Activated effector memory CD4-positive, alpha-beta T cell treated with anti-CD3 and anti-CD28 coated beads, Interleukin-2, amount 50 U/mL, for 16 hours (primary cell): ENCODE measurements at regions not wholly inside any gene's neighbourhood (a gene's known extent, or its start where the extent isn't known, plus 50 kb on each side); places are given as distances from the start of the nearest gene placed in this dataset.

Source experiments
- DNase-seq: peaks from one replicate; pipeline ENCODE4 v3.0.0-alpha.2; 2020

DNA sequence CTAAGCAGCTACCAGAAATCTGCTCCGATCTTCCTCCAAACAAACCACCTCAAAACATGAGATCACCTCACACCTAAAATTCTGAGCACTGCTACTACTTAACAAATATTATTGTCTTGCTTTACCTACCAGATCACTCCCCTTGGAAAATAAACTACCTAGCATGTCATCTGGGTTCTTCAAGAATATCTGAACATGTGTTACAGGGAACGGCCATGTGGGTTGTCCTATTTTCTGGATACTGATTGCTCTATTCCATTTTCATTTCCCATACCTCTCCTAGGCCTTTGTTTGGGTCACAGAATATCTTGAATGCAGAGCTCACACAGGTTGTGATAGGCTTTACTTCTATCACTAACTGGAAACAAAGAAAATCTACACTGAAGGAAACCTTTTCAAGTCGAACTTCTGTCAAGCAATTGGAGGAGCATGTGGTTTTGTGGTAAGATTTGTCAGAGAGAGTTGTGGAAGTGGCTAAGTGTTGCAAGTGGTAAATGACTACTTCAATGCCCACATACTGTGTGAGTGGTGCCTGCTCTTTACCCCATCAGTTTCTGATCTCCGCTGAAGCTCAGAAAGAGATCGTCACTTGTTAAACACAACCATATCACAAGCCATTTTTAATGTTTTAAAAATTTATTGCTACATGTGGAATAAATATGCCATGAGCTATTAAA is 739.1 kb upstream of the ZEB2 start:
- DNase-seq = no peak

DNA sequence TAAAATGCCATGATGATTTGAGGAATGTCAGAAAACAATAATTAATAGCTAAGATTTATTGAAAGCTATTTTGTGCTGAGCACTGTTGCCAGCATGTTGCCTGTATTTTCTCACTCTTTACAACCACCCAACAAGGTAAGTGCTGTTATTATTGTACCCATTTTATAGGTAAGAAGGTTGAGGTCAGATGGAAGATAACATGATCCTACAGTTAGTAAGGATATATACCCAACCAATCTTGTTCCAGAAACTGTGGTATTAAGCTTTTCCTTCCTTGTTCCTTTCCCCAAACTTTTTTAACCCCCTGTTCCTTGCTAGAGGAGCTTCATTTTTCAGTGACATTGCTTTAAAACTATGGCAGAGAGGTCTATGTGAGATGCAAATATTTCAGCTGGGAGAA is 738.0 kb upstream of the ZEB2 start:
- no peak for DNase-seq

DNA sequence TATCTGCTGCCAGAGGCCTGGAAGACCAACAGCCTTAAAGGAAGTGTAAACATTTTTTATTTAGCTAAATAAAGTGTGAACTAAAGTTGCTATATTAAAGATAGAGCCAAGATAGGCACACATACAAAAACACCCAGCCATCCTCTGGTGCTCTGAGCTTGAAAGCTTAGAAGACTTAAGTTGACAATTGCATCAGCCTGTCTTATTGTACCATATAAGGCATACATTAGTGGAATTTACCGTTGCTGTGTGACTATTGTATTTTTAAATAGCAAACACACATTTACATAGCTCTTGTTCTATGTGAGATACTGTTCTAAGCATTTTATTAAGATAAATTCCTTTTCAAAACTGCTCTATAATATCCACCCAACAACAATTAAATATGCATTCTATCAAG is 736.6 kb upstream of the ZEB2 start:
- no peak for DNase-seq

DNA sequence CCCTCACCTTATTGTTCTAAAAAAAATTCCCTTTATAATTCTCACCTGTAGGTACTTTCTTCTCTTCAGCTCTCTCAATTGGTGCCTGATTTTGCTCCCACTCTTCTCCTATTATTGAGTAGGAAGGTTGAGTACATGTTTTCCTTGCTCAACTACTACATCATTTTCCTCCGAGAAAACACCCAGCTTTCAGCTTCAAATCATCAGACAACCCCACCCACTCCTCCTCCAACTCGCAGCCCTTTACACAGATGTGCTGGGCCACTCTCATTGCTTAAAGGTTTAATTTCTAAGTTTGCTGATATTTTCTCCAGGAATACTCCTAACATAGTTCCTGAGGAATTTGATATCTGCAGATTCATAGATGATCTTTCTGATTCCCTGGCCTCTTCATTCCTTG is 734.4 kb upstream of the ZEB2 start:
- no peak for DNase-seq

DNA sequence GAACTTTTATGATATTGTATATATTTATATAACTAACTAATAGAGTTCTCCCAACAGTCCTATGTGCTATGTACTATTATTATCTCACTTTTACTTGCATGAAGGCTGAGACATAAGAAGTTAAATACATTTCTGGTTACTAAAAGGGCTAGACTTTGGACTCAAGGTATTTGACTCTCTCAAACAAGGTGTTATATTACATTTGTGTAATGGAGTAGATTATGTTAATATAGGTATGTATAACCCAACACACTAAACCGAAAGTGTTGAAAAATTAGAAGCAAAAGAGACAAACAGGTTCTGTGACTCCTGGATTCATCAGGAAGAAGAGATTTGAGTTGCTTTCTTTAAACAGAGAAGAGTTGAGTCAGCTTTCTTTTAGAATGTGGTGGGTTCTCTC is 733.6 kb upstream of the ZEB2 start:
- DNase-seq = no peak

DNA sequence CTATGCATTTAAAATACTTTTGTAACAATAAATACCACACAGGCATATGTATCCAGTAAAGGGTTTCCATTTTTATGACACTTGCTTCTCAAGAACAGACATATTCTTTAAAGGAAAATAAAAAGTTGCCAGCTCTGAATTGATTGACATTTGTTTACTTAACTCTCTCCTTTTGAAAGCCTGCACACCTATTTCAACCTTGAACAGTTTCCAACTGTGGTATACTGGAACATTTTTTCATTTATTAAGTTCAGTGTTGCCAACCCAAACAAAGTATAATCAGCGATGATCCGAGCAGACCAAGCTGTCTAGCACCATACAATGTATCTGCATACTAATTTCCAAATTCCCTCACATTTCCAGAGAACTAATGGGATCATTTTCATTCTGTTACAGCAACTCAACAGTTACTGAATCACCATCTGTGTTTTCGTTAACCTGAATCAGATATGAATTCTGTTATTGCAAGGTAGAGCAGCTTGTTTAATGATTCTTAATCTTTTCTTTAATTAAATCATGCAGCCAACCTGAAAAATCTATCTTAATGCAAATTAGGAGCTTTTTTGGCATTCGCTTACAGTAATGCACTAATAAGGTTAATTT is 725.5 kb upstream of the ZEB2 start:
- DNase-seq = no peak

DNA sequence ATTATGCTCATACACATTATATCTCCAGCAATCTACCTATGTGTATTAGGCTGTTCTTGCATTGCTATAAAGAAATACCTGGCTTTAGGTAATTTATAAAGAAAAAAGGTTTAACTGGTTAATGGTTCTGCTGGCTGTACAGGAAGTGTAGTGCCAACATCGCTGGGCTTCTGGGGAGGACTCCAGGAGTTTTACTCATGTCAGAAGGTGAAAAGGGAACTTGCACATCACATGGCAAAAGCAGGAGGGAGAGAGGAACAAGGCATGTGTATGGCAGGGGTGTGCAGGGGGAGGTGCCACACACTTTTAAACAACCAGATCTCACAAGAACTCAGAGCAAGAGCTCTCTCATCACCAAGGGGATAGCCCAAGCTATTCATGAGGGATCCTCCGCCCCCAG is 715.4 kb upstream of the ZEB2 start:
- no peak for DNase-seq

DNA sequence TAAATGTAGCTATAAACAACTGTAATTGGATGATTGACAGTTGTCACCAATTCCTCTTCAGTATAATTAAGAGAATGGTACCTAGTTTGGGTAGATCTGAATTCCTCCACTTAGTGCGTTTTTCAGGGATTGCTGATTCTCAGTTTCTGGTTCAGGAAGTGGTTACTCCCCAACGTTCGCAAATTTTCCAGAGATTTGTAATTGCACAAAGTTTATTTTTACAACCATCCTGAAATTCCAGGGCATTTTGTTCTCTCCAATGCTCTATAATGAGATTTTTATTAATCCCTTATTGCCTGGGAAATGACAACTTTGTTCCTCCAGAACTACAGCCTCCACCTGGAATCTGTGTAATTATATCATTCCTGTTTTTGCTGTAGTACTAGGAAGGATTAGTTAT is 710.6 kb upstream of the ZEB2 start:
- no peak for DNase-seq

DNA sequence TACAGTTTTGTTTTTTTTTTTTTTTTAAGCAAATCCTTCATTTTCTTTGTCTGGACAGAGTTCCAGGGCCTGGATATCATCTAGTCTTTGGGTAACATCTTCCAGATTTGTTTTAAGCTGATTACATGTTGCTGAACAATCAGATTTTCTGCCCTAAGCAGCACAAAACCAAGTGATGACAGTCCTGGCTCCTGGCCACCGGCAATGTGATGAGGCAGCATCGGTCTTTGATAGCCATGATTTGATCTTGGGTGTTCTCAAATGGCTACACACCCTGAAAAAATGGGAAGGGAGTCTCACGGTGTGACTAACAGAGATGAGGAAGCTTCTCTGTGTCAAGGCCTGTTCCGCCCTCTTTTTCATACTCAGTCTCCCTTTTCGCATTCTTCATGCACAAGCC is 708.6 kb upstream of the ZEB2 start:
- DNase-seq = no peak

DNA sequence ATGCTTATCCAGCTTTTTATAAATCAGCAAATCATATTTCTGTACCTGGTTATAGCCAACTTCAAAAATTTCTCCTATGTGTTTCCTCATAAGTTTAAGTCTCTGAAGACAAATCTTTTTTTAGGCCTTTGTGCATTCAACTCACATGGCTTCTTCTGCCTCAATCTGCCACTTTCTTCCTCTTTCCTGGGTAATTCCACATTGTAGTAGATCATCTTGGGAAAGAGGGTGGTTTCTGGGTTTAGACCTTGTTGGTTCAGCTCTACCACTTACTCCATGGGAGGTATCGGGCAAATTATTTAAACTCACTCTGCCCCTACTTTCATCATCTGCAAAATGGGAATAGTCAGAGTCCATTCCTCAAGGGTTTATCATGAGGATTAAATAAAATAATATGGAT is 707.0 kb upstream of the ZEB2 start:
- DNase-seq = no peak

DNA sequence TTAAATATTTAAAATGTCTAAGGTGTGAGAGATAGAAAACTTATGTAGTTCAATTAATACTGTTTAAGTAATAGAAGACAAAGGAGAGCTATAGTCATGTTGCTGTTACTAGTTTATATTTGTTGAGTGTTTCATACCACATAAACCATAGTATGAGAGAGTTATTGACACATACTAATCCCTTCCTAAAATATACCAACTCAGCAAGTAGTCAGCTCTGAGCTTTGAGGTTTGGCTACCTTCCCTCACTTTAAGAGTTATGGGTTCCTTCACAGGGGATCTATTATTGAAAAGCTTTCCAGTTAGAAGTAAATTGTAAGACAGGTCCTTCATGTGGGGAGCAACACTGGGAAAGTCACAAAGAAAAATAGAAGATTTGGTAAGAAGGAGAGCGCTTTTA is 701.6 kb upstream of the ZEB2 start:
- DNase-seq = no peak

DNA sequence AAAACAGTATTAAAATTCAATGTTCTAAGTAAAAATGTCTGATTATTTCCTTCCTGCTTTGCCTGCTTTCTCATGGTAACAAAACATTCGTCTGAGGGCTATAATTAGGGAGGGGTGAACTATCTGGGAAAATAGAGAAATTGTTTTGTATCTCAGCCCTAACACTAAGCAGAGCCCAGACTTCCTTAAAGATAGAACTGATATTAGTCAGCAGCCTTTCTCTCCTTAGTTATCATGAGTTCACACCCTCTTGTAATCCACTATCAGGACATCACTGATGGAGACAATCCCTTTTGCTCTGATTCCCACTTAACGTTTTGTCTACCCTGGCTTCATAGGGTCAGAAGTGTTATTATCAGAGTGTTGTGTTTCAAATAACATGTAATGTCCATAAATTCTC is 701.1 kb upstream of the ZEB2 start:
- no peak for DNase-seq

DNA sequence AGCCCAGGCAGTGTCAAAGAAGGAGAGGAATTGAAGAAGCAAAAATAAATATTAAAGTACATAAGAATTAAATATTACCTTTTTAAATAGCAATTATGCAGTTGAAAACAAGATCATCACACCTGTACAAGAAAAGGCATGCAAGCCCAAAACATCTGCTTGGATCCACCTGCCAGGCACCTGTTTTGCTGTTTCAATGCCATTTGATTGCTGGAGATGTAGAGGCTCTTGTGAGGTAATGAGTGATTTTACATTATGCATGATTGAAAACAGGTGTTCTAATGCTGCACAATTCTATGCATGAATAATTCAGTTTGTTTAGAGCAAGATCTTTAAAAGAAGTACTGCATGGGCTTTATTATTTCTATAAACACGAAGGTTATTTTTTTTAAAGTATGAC is 700.6 kb upstream of the ZEB2 start:
- DNase-seq = no peak

DNA sequence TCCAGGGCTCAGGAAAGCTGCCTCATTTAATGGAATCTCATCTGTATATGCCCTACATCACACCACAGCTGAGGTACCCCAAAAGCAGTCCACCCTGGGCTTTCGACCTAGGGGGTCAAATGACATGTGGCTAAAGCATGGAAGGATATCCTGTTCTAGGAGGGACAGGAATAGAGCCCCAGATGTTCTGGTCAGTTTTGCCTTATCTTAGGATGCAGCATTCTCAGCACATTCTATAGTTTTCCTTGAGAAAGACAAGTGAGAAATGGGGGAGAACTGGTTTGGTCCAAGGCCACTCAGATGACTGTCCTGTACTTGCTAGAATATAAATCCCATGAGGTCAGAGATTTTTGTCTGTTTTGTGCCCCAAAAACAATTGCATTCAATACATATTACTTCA is 688.0 kb upstream of the ZEB2 start:
- no peak for DNase-seq

DNA sequence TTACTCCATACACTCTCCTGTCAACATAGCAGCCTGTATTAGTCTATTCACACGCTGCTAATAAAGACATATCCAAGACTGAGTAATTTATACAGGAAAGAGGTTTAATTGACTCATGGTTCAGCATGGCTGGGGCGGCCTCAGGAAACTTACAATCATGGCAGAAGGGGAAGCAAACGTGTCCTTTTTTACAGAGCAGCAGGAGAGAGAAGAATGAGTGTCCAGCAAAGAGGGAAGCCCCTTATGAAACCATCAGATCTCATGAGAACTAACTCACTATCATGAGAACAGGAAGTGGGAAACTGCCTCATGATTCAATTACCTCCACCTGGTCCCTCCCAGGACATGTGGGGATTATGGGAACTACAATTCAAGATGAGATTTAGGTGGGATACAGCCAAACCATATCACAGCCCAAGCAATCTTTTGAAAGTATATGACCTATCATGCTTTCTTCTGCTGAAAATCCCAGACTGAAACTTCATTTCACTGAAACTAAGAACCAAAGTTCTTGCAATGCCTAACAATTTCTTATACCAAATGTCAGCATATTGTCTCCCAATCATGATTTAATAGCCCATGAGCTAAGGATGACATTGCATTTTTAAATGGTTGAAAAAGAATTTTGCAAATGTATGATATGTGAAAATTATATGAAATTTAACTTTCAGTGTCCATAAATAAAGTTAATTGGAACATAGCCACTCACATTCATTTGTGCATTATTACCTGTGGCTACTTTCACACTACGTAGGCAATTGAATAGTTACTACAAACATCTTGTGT is 686.8 kb upstream of the ZEB2 start:
- no peak for DNase-seq

DNA sequence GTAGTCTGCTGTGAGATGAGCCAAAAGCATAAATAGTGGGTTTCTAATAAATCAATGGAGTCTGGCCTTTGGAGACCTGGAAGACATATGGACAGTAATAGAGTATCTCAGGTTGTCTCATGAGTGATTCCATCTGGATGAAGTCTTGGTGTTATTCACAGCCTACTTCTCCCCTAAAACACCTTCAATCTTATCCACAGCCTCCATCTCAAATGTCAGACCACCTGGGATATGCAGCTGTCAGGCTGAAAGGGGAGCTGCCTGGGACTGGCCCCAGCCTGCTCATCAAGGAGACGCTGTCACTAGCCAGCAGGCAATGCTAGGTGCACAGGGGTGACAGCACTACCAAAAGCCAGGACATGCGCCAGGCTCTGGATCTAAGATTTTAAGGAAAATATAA is 684.0 kb upstream of the ZEB2 start:
- no peak for DNase-seq

DNA sequence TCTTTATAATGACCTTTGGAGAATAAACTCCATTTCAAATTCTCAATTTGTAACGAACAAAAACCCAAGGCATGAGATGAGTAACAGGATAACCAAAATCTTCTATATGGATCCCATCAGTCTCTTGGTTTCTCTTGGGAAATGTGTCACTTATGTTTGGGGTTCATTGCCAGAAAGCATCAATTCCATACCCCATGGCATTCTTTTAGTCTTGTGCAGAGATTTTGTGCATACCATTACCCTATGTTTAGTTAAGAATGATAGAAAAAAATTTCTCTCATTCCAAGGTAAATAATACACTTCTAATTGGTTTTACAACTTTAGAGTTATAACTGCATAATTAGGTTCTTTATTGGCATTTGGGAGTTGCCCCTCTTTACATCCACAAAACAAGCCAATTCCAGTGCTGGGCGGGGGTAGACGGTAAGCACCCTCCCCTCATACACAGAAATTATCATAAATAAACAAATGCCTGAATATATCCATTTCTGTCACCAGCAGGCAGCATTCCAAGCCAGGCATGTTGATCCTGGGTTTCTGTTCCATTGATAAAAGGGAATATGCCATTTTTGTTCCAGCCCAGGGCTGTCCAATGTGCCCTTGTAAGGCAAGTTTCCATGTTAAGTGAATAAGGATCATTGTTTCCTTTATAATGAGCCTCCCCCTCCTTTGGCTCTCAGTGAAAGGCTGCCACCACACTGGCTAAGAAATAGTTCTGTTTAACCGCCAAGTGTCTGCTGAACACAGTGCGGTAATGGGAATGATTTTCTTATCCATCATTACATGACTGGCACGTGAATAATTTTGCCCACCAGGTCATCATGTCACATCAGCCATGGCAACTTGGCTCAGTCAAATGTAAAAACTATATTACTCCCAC is 680.1 kb upstream of the ZEB2 start:
- no peak for DNase-seq

DNA sequence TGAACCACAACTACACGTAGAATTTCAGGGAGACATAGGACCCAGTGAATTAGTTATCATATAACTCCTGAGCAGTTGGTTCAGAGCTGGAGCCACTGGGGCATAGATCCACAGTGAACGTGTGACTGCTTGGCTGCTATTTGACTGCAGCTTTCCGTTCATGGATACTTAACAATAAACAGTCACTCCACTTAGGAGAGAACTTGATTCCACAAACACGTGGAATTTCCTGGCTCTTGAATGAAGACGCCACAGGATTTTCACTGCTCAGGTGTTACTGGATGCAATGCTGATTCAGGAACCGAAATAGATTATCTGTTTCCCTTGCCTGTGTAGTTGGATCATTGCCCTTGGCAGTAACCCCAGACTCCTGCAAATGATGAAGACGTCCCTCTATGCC is 679.1 kb upstream of the ZEB2 start:
- no peak for DNase-seq

DNA sequence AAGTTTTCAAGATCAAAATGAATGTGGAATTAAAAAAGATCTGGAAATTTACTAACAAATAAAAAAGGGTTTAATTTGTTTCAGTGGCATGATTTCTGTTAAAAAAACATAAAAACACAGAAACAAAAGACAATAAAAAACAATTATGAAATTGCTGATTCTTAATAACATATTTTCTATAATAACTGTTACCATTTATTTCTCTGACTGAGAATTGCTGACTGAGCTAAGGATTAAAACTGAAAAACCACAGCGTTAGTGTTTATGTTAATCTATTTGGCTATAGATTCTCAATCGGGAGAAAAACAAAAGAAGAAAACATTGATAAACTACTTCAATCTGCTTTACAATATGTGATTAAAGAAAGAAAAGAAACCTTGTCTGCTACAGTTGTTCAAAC is 678.6 kb upstream of the ZEB2 start:
- no peak for DNase-seq

DNA sequence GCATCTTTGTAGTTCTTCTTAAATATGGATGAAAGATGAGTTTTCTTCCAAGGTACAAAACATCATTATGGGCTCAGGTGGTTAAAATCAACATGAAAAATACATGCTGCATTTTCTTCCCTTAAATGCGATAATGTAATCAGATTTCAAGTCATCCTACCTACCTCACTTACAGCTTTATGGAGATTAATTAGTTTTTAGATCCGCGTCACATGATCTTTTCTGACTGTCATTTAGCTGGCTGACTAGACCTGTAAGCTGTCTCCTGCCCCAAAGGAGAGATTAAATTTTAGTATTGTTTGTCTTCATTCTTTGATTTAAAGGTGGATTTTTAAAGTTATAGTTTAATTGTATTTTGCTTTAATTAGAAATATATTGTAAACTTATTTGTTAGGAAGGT is 678.0 kb upstream of the ZEB2 start:
- no peak for DNase-seq

DNA sequence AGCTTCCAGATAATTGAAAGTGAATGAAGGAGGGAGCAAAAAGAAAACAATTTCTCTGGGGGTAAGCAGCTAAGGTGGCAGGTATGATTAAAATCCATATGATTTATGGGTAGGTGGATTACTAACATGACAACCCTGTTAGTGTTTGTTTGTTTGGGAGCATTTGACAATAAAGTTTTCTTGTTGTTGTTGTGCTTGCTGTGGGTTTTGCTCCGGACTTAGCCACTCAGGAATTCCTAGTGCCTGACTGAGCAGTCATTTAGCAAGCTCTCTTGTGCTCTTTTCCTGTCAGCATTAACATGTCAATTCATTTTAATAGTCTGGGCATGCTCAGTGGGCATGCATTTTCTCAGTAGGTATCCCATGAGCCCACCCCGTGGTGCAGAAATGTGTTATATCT is 674.8 kb upstream of the ZEB2 start:
- DNase-seq = no peak

DNA sequence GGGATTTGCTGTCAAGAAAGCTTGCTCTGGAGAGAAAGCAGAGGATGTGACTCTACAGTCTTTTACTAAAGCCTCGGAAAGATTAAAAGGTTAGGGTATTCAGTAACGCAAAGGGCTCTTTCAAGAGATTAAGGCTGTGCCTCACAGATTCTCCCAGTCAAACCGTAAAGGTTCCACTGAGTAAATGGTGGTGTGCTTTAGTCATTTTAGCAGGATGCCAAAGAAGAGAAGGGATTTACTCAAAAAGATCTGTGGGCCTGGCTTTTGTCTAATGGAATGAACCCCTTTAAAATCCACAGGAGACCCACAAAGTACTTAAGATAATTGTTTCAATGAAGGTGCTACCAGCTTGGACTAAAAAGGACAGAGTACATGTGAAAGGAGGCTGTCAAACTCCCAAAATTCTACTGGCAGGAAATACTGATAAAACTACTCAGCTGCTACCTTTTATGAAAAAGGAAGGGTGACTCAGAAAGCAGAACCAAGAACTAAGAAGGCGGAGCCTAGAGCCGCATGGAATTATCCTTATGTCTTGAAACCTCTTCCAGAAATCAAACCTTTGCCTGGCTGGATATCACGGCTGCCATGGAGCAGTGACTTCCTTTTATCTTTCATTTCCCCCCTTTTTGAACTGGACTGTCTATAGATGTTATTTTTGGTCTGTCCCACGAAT is 670.2 kb upstream of the ZEB2 start:
- DNase-seq = no peak

DNA sequence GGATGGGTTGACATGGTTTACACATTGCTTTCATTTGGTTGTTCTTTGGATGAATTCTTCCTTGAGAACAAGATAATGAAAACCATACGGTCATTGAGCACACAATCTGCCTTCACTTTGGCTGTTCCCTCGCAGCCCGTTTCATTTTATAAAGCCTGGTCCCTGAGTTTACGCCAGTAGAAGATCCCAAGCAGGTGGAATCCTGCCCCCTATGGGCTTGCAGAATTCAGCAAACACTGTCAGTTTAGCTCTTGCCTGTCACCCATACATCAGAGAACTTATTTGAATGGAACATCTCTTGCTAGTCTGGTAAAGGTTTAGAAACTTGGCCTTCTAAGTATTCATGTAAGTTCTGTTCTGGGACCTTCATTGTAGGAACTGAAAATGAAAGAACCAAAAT is 666.4 kb upstream of the ZEB2 start:
- DNase-seq = no peak
